ENCODE measurements at regions not wholly inside any gene's neighbourhood (a gene's known extent, or its start where the extent isn't known, plus 50 kb on each side); places are given as distances from the start of the nearest gene placed in this dataset.
"Not testable (repeated sequence)": the region's sequence is repeated elsewhere in the genome, so short reads cannot be mapped to it uniquely, and the experiment has no call there.

DNA sequence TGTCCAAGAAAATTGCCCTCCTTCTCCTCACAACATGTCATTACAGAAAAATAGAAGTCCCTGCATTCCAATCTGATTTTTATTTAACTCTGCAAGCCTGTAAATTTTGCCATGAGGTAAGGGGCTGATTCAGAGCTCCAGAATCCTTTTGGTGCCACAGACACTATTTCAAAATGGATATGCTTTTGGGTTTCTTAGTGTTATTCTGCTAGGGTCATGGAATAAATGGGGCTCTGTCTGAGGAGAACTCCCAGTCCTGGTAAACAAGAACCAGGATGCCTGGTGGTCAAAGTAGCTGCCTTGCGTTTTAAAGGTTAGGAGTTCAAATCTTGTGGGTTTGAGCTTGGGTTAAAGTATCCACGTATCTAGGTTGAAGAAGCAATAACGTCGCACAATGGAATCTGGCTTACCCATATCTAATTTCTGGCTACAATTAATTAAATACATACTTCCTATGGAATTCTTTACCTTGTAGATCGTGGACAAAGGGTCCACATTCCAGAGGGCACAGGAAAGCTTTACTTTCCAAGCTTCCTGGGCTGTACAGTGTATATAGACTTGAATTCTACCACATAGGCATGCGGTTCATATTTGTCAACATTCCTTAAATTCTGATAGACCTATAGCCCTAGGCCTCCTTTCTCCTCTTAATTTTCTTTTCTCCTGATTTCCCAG lies 98.0 kb upstream of the CDC42BPA start:
- Histone ChIP-seq H3K4me2 (ENCODE audit: low read length) (no peak overlapping the region), H2AFZ (ENCODE audit: low read depth, low read length) (no peak overlapping the region), H3K9me3 (ENCODE audit: insufficient read depth, low read length) (no peaks in the 10 kb centered on the region), H3K36me3 (replicated peaks; ENCODE audit: low read depth, low read length) (no peaks in the 10 kb centered on the region), H3K79me2 (ENCODE audit: low read length) (no peaks in the 10 kb centered on the region), H3K27me3 (ENCODE audit: low read depth, low read length) (no peaks in the 10 kb centered on the region), H3K27ac (ENCODE audit: low read length) (no peak overlapping the region), H4K20me1 (ENCODE audit: insufficient read depth, low read length) (no peaks in the 10 kb centered on the region), H3K4me3 (ENCODE audit: low read length) (no peak overlapping the region), H3K9ac (ENCODE audit: low read length) (no peak overlapping the region), H3K4me1 (ENCODE audit: low read length) (no peaks in the 10 kb centered on the region)
- TF ChIP-seq EZH2phosphoT487 (IDR thresholded peaks at IDR 0.05; ENCODE audit: low read depth) (no peak), CTCF (IDR thresholded peaks at IDR 0.05; ENCODE audit: low read depth, low read length) (no peak)

GRCh38 chr1:227415115-227415790 lies 97.0 kb upstream of the CDC42BPA start:
- Histone ChIP-seq H3K27ac (ENCODE audit: low read length) (no peak overlapping the region), H3K4me2 (ENCODE audit: low read length) (no peak overlapping the region), H4K20me1 (ENCODE audit: insufficient read depth, low read length) (no peaks in the 10 kb centered on the region), H3K4me3 (ENCODE audit: low read length) (no peak overlapping the region), H3K9ac (ENCODE audit: low read length) (no peak overlapping the region), H3K79me2 (ENCODE audit: low read length) (no peaks in the 10 kb centered on the region), H3K36me3 (replicated peaks; ENCODE audit: low read depth, low read length) (no peaks in the 10 kb centered on the region), H2AFZ (ENCODE audit: low read depth, low read length) (no peak overlapping the region), H3K9me3 (ENCODE audit: insufficient read depth, low read length) (no peaks in the 10 kb centered on the region), H3K27me3 (ENCODE audit: low read depth, low read length) (no peaks in the 10 kb centered on the region), H3K4me1 (ENCODE audit: low read length) (no peaks in the 10 kb centered on the region)
- TF ChIP-seq CTCF (IDR thresholded peaks at IDR 0.05; ENCODE audit: low read depth, low read length) (no peak), EZH2phosphoT487 (IDR thresholded peaks at IDR 0.05; ENCODE audit: low read depth) (no peak)

- Histone ChIP-seq H3K27me3 (ENCODE audit: low read depth, low read length) (peaks cover 4% of the 10 kb centered on the region; the same call in 1 of the 2 replicates), H3K79me2 (ENCODE audit: low read length) (no peaks in the 10 kb centered on the region)
- TF ChIP-seq EZH2phosphoT487 (IDR thresholded peaks at IDR 0.05; ENCODE audit: low read depth) (no peak), CTCF (IDR thresholded peaks at IDR 0.05; ENCODE audit: low read depth, low read length) (no peak)
Measured at GRCh38 chr1:227411066-227411465, 92.8 kb upstream of the CDC42BPA start.

DNA sequence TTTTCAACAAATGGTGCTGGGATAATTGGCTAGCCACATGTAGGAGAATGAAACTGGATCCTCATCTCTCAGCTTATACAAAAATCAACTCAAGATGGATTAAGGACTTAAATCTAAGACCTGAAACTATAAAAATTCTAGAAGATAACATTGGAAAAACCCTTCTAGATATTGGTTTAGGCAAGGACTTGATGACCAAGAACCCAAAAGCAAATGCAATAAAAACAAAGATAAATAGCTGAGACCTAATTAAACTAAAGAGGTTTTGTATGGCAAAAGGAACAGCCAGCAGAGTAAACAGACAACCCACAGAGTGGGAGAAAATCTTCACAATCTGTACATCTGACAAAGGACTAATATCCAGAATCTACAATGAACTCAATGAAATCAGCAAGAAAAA lies 88.0 kb upstream of the CDC42BPA start:
- H3K4me1 ChIP-seq (ENCODE audit: low read length); H2AFZ ChIP-seq (ENCODE audit: low read depth, low read length); H3K27me3 ChIP-seq (ENCODE audit: low read depth, low read length); H3K9me3 ChIP-seq (ENCODE audit: insufficient read depth, low read length); H3K9ac ChIP-seq (ENCODE audit: low read length); H3K36me3 ChIP-seq (replicated peaks; ENCODE audit: low read depth, low read length); H4K20me1 ChIP-seq (ENCODE audit: insufficient read depth, low read length); H3K79me2 ChIP-seq (ENCODE audit: low read length); H3K4me2 ChIP-seq (ENCODE audit: low read length); H3K4me3 ChIP-seq (ENCODE audit: low read length); H3K27ac ChIP-seq (ENCODE audit: low read length): not testable (repeated sequence)

More at GRCh38 chr1:227411066-227411465, 92.8 kb upstream of the CDC42BPA start:
- Histone ChIP-seq H3K4me3 (ENCODE audit: low read length) (no peak overlapping the region), H2AFZ (ENCODE audit: low read depth, low read length) (no peak overlapping the region), H3K4me2 (ENCODE audit: low read length) (no peak overlapping the region), H4K20me1 (ENCODE audit: insufficient read depth, low read length) (no peaks in the 10 kb centered on the region), H3K27ac (ENCODE audit: low read length) (no peak overlapping the region), H3K9me3 (ENCODE audit: insufficient read depth, low read length) (no peaks in the 10 kb centered on the region), H3K9ac (ENCODE audit: low read length) (no peak overlapping the region), H3K36me3 (replicated peaks; ENCODE audit: low read depth, low read length) (no peaks in the 10 kb centered on the region), H3K4me1 (ENCODE audit: low read length) (no peaks in the 10 kb centered on the region)
